ENCODE measurements at regions not wholly inside any gene's neighbourhood (a gene's known extent, or its start where the extent isn't known, plus 50 kb on each side); places are given as distances from the start of the nearest gene placed in this dataset.

GRCh38 chr3:180311242-180311641 lies 274.5 kb upstream of the PEX5L start (continued):
- TF ChIP-seq ZNF518B (CRISPR knock-in tag; IDR thresholded peaks at IDR 0.05), result no peak
- no peak for TF ChIP-seq KDM5B (IDR thresholded peaks at IDR 0.05; ENCODE audit: insufficient replicate concordance, low read depth, low read length)
- TF ChIP-seq ELK1 (CRISPR knock-in tag; IDR thresholded peaks at IDR 0.05), result no peak
- no peak for TF ChIP-seq ZNF41 (CRISPR knock-in tag; conservative IDR thresholded peaks at IDR 0.05)
- no peak for TF ChIP-seq GMEB1 (CRISPR knock-in tag; IDR thresholded peaks at IDR 0.05)
- TF ChIP-seq, protein P1, sequence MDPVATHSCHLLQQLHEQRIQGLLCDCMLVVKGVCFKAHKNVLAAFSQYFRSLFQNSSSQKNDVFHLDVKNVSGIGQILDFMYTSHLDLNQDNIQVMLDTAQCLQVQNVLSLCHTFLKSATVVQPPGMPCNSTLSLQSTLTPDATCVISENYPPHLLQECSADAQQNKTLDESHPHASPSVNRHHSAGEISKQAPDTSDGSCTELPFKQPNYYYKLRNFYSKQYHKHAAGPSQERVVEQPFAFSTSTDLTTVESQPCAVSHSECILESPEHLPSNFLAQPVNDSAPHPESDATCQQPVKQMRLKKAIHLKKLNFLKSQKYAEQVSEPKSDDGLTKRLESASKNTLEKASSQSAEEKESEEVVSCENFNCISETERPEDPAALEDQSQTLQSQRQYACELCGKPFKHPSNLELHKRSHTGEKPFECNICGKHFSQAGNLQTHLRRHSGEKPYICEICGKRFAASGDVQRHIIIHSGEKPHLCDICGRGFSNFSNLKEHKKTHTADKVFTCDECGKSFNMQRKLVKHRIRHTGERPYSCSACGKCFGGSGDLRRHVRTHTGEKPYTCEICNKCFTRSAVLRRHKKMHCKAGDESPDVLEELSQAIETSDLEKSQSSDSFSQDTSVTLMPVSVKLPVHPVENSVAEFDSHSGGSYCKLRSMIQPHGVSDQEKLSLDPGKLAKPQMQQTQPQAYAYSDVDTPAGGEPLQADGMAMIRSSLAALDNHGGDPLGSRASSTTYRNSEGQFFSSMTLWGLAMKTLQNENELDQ (CRISPR knock-in tag; IDR thresholded peaks at IDR 0.05; ENCODE audit: borderline replicate concordance), result no peak
